GM18511 (cell line): ENCODE measurements at regions not wholly inside any gene's neighbourhood (a gene's known extent, or its start where the extent isn't known, plus 50 kb on each side); places are given as distances from the start of the nearest gene placed in this dataset.
"Not testable (repeated sequence)": the region's sequence is repeated elsewhere in the genome, so short reads cannot be mapped to it uniquely, and the experiment has no call there.

ENCODE experiments used
- ATAC-seq: cut with Tn5 transposase; IDR thresholded peaks from one replicate; pipeline ENCODE4 v1.9.1; 2021; ENCODE audit warnings: mild to moderate bottlenecking, moderate library complexity; ENCODE audit not compliant: unreplicated experiment

- no peak for ATAC-seq
Observed at GRCh38 chr2:16927398-16927797, 261.8 kb upstream of the CYRIA start.

DNA sequence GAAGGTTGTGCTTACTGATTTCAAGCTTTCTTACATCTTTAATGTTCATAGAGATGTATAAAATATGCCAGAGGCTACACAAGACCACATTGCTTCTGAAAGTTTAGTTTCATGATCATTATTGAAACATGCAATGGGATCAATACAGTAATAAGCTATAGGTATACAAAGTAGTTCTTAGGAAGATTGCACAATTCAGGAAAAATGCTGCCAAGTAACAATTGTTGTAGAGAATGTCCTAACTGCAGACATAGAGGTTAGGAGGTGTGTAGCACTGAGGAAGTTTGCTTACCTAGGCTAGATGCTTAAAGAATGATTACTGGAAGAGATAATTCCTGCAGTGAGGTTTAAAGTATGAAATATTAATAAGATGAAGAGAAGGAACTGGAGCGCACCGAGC is 259.5 kb upstream of the CYRIA start:
- no peak for ATAC-seq

DNA sequence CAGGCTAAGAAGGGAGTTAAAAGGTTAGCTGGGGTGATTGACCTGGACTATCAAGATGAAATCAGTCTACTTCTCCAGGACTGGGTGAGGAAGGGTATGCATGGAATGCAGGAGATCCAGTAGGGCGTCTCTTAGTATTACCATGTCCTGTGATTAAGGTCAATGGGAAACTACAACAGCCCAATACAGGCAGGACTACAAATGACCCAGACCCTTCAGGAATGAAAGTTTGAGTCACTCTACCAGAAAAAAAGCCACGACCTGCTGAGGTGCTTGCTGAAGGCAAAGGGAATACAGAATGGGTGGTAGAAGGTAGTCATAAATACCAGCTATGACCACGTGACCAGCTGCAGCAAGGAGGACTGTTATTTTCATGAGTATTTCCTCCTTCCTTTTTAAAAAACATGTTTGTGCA is 249.7 kb upstream of the CYRIA start:
- ATAC-seq = not testable (repeated sequence)

DNA sequence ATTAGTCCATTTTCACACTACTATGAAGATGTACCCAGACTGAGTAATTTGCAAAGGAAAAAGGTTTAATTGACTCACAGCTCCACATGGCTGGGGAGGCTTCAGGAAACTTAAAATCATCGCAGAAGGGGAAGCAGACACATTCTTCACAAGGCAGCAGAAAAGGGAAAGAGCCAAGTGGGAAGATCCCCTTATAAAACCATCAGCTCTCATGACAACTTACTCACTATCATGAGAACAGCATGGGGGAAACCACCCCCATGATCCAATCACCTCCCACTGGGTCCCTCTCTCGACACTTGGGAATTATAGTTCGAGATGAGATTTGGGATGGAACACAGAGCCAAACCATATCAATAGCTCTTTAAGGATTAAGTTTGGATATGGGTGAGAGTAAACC is 246.1 kb upstream of the CYRIA start:
- no peak for ATAC-seq

DNA sequence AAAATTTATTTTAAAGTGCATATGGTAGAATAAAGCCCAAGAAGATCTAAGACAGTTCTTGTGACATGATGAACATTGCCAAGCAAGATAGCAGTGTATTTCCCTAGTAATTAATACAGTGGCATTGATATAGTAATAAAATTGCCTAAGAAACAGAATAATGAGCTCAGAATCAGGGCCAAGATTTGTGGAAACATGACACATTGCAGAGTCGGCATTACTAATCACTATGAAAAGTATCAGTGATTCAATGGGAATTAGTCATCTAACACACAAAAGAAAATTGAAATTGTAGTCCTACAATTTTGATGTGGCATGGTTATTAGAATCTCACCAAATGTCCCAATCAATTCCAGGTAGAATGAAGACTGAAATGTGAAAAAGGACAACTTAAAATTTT is 243.0 kb upstream of the CYRIA start:
- ATAC-seq = no peak

DNA sequence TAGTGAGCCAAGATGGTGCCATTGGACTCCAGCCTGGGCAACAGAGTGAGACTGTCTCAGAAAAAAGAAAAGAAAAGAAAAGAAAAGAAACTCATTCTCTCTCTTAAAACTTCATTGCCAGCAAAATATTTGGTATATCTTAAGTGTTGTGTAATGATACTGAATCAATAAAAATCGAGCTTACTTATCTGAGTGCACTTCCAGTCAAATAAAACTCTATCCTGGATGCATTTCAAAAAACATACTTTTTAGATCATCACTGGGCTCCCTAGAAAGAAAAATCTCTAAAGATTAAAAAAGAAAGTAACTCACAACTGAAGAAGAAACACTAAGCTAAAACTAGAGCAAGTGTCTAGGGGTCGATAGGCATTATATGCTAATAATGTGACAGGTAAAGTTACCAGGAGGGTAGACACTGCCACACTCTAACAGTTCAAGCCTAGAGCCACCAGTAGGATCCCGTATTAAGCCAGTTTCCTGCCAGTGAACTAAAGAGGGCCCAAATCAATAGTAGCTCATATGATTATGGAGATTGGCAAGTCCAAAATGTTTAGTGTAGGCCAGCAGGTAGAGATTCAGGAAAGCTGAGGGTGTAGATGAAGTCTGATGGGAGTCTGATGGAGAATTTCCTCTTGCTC is 242.1 kb upstream of the CYRIA start:
- no peak for ATAC-seq

DNA sequence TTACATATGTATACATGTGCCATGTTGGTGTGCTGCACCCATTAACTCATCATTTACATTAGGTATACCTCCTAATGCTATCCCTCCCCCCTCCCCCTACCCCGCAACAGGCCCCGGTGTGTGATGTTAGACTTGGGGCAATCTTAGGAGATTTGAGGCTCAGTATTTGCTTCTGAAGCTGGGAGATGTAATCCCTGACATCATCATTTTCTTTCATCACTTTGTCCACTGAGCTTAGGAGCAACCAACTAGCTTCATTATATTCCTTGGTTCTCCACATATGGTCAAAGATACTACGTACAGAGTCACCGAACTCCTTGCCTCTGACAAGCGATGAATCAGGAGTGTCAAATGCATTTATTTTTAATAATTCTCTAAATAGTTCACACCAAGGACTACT is 239.7 kb upstream of the CYRIA start:
- ATAC-seq = not testable (repeated sequence)

GRCh38 chr2:16900405-16901025 is 234.9 kb upstream of the CYRIA start:
- ATAC-seq = peak; percentile 89

- ATAC-seq = peak; percentile 12
Observed at GRCh38 chr2:16899958-16900357, 234.3 kb upstream of the CYRIA start.

DNA sequence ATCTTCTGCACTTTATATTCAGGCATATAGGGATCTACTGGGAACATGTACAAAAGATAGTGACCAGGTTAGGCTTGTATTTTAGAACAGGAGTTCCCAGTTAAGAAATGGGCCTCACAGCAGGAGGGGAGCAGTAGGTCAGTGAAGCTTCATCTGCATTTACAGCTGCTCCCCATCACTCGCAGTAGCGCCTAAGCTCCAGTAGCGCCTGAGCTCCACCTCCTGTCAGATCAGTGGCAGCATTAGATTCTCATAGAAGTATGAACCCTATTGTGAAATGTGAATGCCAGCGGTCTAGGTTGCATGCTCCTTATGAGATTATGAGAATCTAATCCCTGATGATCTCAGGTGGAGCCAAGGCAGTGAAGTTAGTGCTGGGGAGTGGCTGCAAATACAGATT is 224.4 kb upstream of the CYRIA start:
- ATAC-seq = no peak

DNA sequence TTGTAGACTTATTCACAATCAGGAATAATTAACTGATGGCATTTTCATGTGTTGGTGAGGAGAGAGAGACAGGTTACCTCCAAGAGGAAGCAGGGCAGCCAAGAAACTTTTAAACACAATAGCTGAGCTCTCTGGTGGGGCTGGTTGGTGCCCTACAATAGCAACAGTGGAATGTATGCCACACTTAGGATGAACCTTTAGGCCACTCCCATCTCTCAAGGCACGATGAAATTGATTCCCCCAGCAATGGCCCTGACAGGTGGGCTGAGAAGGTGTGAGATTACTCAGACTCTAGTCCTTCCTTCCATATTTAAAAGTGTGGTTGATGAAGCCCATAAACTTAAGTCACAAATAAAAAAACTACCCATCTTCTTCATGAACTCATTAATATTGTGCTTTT is 219.4 kb upstream of the CYRIA start:
- ATAC-seq = no peak

DNA sequence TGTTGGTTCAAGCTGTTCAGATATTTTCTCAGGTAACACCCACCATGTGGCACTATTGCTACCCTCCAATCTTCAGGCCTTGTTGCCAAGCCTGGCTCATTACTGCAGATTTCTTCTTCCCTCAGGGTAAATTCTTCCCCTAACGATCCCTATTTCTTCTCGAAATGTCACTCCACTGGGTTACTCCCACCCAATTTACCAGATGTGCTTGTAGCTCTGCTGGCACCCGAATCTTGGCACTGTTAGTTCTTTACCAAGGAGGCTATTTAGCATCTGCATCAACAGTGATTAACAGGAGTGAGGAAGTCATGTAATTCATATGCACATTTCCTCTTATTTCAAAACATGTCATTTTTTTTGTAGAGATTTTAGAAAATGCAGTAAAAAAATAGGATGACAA is 217.1 kb upstream of the CYRIA start:
- ATAC-seq = no peak

DNA sequence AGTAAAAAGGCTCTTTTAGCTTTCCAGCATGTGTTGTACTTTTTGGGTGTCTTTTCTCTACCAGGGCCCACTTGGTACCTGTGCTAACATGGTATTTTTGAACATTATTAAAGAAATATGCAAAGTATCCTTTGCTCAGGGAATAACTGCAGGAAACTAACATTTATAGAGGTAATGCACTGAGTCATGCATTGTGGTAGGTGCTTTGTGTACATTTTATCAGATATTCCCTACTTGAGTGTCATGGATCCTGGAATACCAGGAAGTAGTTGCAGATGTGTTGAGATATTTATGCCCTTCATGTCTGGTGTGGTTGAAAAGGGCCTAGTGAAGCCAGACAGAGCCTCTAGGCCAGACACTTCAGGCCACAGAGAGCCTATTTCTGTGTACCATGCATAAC is 215.5 kb upstream of the CYRIA start:
- no peak for ATAC-seq

- no peak for ATAC-seq
Observed at GRCh38 chr2:16871411-16871810, 205.8 kb upstream of the CYRIA start.

GRCh38 chr2:16870491-16871076 is 204.9 kb upstream of the CYRIA start:
- ATAC-seq = no peak

- no peak for ATAC-seq
Observed at GRCh38 chr2:16869711-16870110, 204.1 kb upstream of the CYRIA start.

DNA sequence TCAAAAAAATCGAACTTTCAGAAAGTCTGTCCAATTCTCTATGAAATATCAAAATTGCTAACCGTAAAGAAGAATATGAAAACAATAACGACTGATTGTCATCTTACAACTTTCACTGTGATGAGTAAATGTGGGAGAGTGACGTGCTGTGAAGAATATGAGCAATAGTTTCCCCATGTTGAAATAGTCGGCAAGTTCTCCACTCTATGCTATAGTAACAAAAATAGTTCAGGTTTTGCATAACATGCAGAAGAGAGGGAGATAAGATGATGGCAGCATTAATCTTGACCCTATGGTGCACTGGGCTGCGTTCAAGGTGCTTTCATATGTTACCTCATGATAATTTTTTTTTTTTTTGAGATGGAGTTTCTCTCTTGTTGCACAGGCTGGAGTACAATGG is 196.8 kb upstream of the CYRIA start:
- no peak for ATAC-seq

DNA sequence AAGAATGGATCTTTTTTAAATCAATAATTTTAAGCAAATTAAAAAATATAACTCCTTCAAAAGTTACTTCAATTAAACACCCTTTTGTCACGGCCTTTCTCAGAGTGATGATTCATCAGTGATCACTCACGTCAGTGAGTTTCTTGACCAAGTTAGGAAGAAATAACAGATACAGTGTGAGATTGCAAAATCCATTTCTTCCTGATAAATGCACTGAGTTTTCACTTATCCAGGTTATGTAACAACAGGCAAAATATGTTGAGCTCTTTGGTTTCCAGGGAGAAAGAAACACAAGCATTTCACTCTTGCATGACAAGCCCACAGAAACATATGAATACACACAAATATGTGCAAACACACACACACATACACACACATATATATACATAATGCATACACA is 195.9 kb upstream of the CYRIA start:
- ATAC-seq = no peak

DNA sequence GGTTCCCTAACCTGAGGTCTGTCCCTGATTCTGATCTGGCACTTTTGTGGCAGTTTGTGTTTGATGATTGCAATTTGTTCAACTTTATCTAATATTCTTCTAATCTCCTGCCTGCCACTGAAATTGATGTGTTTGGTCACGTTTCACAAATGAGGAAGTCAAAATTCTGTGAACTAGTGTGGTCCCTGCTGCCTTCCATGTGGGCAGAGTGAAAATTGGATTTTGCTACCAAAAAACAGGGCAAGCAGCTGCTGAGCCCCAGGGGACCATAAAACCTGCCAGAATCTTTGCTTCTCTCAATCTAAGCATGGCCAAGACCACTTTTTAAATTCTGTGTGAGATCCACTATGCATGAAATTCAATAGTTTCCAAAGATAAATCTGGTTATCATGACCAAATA is 195.5 kb upstream of the CYRIA start:
- ATAC-seq = no peak

DNA sequence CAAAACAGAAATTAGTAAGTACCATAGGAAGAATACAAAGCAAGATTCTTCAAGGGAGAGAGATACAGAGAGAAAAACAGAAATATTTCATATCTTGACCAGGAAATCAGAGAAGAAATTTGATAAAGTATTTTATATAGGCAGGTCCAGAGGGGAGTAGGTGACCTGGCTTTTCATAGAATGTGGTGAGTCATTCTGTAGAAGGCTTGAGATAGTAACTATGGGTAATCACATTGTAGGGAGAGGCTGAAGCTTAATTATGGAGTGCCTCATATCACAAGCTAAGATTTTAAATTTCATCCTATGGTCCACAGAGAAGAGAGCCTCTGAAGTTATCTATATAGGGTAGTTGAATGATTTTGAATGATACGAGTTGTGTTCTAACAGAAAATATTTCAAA is 195.0 kb upstream of the CYRIA start:
- ATAC-seq = no peak

- ATAC-seq = no peak
Observed at GRCh38 chr2:16855183-16855582, 189.5 kb upstream of the CYRIA start.

GRCh38 chr2:16853088-16853487 is 187.5 kb upstream of the CYRIA start:
- ATAC-seq = no peak

DNA sequence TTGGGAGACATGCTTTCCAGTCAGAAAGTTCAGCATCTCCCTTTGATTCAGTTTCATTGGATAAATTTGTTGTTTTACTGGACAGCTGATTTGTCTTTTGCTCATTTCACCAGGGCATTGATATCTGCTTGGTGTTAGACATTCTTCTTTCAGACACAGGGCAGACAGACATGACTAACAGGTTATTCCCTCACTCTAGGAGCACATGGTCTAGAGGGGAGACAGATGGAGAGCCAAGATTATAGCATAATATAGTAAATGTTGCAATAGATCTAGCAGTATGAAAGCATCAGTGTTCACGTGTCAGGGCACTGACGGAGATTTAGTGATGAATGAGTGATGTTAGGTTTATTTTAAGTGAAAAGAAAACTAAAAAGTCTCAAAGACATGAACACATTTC is 187.0 kb upstream of the CYRIA start:
- ATAC-seq = no peak
